GM19397 (cell line): ENCODE measurements at regions not wholly inside any gene's neighbourhood (a gene's known extent, or its start where the extent isn't known, plus 50 kb on each side); places are given as distances from the start of the nearest gene placed in this dataset.
"Not testable (repeated sequence)": the region's sequence is repeated elsewhere in the genome, so short reads cannot be mapped to it uniquely, and the experiment has no call there.

Experiments used
- ATAC-seq: cut with Tn5 transposase; IDR thresholded peaks from one replicate; pipeline ENCODE4 v1.9.1; 2021; ENCODE audit warnings: mild to moderate bottlenecking, moderate library complexity; ENCODE audit not compliant: unreplicated experiment

DNA sequence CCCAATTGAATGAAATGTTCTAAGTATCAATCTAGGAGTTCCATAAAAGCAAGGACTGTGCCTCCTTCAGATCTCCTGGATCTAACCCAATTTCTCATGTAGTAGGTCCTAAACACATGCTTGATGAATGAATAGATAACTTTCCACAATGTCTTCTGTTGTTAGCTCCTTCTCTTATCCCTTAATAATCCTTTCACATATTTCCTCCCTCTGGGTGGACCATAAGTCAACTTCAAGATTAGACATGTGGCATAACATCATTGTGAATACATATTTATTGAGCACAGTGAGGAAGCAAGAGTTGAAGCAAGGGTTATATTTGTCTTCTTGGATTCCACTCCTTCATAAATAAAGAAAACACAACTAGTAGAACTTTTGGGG is 108.6 kb upstream of the EGFLAM start:
- no peak for ATAC-seq

- ATAC-seq = no peak
These were observed 110.2 kb upstream of the EGFLAM start for GRCh38 chr5:38148021-38148625.

- ATAC-seq = no peak
These were observed 115.0 kb upstream of the EGFLAM start for GRCh38 chr5:38143384-38143783.

GRCh38 chr5:38141665-38142064 is 116.7 kb upstream of the EGFLAM start:
- ATAC-seq = no peak

DNA sequence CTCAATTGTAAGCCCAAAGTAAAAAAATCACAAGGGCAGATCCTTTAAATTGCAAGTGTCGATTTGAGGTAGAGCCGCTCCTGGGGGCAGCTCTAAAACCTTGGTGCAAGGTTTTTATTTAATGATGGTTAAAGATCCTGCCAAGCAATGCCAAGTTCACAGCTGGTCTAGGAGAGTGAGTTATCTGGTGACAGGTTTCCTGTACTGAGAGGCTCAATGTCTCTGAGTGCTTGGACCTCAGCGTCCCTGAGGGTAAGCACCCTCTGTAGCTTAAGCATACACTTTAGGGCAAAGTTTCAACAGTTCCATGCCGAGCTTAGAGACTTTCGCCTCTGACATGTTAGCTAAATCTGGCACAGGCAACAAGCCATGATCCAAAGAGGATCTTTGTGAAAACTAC is 119.8 kb upstream of the EGFLAM start:
- no peak for ATAC-seq

DNA sequence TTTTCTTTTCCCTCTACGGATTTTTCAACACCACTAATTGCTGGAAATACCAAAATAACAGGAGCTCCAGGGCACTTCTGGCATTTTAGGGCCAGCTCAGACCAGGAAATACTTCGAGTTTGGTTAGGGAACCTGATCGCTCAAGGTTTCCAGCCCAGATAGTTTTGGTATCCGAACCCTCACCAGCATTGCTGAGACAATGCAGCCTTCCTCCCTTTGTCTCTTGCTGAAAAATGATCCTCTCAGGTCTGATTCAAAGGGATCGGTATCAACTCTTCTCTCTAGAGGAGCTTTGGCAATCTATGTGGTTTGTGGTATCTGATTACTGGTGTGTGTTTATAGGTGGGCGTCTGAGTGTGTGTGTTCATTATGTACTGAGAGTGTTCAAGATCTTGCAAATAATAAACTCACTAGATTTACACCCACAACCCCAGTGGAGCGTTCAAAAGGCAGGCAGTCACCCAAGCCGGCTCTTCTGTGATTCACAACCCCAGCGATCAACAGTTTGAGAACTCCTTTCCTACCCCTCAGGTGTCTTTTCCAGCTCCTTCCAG is 122.8 kb upstream of the EGFLAM start:
- ATAC-seq = no peak

GRCh38 chr5:38134810-38135209 is 123.5 kb upstream of the EGFLAM start:
- ATAC-seq = no peak

- ATAC-seq = not testable (repeated sequence)
These were observed 124.1 kb upstream of the EGFLAM start for GRCh38 chr5:38134294-38134693.

GRCh38 chr5:38131686-38132085 is 126.7 kb upstream of the EGFLAM start:
- ATAC-seq = no peak

DNA sequence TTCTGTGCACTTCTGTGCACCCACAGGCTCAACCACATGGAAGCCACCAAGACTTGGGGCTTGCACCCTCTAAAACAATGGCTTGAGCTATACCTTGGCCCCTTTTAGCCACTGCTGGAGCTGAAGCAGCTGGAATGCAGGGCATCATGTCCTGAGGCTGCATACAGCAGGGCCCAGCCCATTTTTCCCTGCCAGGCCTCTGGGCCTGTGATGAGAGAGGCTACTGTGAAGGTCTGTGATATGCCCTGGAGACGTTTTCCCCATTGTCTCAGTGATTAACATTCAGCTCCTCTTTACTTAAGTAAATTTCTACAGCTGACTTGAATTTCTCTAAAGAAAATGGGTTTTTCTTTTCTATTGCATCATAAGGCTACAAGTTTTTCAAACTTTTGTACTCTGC is 134.0 kb upstream of the EGFLAM start:
- no peak for ATAC-seq

DNA sequence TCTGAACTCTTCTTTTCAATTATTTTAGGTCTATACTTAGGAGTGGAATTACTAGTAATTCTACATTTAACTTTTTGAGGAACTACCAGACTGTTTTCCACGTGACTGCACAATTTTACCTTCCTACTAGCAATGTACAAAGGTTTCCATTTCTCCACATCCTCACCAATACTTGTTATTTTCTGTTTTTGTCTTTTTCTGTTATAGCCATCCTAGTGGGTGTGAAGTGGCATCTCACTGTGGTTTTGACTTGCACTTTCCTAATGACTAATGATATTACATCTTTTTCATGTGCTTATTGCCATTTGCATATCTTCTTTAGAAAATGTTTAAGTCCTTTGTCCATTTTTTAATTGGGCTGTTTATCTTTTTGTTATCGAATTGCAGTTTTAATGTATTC is 136.9 kb upstream of the EGFLAM start:
- no peak for ATAC-seq

DNA sequence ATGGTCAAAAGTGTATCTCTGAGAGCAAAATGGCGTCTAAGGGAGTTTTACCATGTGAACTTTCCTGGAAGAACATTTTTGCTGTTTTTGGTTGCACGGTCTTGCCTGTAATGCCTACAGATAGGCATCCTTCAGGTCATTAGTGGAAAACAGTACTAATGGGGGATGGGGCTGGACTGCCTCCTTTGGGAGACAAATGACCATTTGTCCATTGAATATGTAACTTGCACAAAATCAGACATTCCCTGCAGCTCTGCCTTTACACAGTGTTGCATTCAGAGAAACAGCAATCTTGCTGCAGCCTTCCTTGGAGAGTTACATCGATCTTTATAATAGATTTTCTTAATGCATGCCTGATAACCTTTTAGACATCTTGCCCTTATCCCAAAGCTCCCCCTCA is 138.5 kb upstream of the EGFLAM start:
- no peak for ATAC-seq

DNA sequence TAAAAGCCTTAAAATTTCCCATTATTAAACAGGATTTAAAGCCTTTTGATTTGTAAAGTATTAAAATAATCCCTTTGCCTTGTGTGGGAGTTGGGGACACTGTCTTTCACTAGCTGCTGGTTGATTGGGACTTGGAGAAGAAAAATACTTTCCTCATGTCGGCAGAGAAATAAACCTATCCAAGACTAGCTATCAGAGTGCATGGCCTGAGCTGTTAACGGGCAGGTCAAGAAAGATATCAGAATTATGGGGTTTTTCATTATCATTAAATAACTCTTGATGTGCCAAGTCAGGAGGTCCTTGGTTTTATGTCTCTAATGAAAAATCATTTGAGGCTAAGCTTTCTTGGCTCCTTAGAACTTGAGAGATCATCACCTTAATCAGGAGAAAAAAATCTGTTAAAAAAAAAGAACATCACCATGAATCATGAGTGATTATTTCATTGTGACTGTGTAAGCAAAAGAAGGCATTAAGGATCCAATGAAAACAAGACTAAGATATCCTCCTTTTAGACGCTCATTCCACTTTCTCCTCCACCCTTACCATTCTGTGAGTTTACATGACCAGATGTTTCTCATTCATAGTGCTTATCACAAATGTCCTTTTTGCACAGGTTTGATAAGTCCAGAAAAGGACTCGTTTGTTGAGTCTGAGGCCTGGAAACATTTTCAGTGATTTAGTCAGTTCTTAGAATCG is 140.4 kb upstream of the EGFLAM start:
- ATAC-seq = no peak

- no peak for ATAC-seq
These were observed 143.0 kb upstream of the EGFLAM start for GRCh38 chr5:38115318-38115827.

- ATAC-seq = no peak
These were observed 144.5 kb upstream of the EGFLAM start for GRCh38 chr5:38113880-38114279.

DNA sequence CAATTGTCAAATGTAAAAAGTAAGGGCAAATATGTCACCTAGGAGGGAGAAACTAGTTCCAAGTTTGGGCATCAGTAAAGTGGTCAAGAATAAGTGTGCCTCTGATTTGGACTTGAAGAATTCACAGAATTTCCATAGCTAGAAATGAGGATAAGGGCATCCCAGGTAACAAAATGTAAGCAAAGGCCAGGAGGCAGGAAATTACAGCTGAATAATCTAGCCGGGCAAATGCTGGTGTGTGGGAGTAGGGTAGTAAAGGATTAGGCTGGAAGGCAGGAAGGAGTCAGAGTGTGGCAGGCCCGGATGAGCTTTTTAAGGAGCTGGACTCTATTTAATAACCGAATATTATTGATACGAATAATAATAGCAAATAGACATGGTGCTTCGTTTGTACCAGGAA is 144.9 kb upstream of the EGFLAM start:
- ATAC-seq = no peak

- ATAC-seq = no peak
These were observed 145.4 kb upstream of the EGFLAM start for GRCh38 chr5:38112938-38113337.

GRCh38 chr5:38110130-38110529 is 148.2 kb upstream of the EGFLAM start:
- ATAC-seq = no peak

DNA sequence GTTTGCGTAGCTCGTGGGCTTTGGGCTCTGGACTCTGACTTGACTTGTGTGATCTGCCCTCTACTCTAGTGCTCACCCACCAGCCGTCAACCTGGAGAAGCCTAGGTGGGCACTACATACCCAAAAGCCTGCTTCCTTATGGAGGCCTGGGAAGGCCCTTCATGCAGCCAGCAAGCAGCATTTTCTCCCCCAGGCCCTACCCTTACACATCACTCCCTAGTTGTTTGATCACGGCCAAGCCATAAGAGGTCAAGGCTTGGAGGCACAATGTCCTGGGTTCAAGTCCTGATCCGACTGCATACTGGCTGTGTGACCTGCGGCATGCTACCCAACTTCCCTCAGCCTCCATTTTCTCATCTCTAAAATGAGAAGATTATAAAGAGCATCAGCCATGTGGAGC is 151.3 kb upstream of the EGFLAM start:
- ATAC-seq = no peak

GRCh38 chr5:38105801-38106200 is 152.6 kb upstream of the EGFLAM start:
- no peak for ATAC-seq

- no peak for ATAC-seq
These were observed 153.2 kb upstream of the EGFLAM start for GRCh38 chr5:38105231-38105570.

DNA sequence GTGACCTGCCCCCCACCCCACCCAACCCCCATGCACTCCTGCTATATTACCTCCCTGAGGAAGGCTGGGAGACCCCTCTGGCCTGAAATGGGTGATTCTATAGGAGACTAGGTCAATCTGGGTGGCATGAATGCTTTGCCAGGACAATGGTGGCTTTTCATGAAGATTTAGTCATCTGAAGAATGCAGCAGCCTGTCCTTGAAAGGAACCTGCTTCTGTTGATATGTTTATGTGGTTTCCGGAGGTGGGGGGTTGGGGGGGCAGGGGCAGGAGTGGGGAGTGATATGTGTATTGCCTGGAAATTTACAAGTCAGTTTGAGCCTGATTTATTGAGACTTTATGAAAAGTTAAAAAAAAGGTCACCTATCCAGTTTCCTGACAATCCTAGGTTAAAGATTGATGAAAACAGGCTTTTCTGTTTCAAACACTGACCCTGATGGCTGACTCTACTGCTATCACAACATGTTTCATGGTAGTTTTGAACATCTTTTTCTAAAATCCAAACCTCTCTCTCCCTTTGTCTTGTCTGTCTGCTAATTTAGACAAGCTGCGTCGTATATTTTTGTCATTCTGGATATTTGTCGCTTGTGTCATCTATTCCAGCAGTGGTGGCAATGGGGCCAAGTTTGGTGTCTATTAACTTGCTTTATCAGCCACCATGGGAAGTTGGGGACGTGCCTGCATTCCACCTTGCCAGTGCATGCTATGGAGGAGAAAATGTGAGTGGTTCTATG is 153.7 kb upstream of the EGFLAM start:
- no peak for ATAC-seq
